ENCODE measurements at regions not wholly inside any gene's neighbourhood (a gene's known extent, or its start where the extent isn't known, plus 50 kb on each side); places are given as distances from the start of the nearest gene placed in this dataset.

GRCh38 chr4:151885123-151885522, 124.3 kb upstream of the GATB start:
- TF ChIP-seq CTCF (IDR thresholded peaks at IDR 0.05), result no peak
- no peak for TF ChIP-seq POLR2A (IDR thresholded peaks at IDR 0.05)

Measured in esophagus squamous epithelium (tissue), 4 donors.